NOMO-1 treated with DMSO at 0.1 percent for 48 hours (cell line): ENCODE measurements at regions not wholly inside any gene's neighbourhood (a gene's known extent, or its start where the extent isn't known, plus 50 kb on each side); places are given as distances from the start of the nearest gene placed in this dataset.
"Not testable (repeated sequence)": the region's sequence is repeated elsewhere in the genome, so short reads cannot be mapped to it uniquely, and the experiment has no call there.

ENCODE experiments used
- DNase-seq: peaks from one replicate; lab custom pipeline; 2025; ENCODE audit not compliant: unreplicated experiment; lab: John Stamatoyannopoulos, UW

DNA sequence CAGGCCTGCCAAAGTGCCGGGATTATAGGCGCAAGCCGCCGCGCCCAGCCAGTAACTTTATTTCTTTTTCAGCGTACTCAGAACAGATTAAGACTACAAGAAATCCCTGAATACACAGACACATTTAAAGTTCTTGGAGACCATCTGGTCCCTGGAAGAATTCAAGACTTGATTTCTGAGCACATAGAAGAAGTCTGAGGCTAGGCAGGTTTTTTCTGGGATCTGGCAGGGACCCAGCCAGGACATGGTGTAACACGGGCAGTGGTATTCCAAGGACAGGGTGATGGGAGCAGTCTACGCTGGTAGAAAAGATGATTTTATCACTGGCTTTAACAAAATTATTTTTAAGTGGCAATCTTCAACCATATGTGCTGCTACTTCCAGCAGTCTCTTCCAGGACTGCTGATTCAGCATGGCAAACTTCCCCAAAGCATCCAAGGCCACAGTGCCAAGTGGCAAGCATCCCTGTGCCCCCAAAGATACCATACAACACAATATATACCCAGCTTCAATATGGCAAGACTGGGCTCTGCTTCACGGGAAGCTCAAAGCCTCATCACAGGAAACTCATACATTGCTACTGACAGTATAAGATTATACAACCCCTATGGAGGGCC, 105.2 kb upstream of the OR5AK2 start:
- no peak for DNase-seq

- DNase-seq = no peak
Observed at GRCh38 chr11:56876621-56877275, 112.0 kb upstream of the OR5AK2 start.

DNA sequence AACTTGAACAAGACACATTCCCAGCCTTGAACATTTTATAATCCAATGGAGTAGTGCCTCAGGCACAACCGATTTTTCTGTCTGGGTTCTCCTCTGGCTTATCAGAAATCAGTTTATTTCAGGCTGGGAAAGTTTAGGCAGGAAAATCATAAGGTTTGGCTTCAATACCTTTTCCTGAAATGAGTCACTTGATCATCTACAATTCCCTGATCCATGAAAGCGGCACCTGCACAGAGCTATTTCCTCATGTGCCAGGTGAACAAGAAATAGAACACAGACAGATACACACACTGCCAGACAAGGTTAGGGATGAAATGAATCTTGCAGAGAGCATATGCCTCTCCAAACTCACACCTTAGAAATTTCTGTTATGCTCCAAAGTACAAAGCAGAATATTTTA, 106.7 kb upstream of the OR9G4 start:
- no peak for DNase-seq

DNA sequence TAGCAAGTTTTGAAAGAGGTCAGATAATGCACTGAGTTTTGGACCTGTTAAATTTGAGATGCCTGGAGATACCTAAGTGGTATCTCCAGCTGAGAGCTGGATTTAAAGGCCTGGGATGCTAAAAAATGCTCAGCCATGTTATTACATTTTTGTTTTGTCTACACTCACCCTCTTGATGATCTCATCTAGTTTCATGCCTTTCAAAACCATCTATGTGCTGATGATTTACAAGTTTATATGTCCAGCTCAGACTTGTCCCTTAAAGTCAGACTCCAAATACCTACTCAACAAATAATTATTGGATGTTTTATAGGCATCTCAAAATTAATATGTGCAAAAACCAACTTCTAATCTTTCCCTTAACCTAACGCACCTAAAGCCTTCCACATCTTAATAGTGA, 103.6 kb upstream of the OR9G4 start:
- DNase-seq = no peak

- no peak for DNase-seq
Observed at GRCh38 chr11:56849852-56850251, 101.4 kb upstream of the OR9G4 start.

DNA sequence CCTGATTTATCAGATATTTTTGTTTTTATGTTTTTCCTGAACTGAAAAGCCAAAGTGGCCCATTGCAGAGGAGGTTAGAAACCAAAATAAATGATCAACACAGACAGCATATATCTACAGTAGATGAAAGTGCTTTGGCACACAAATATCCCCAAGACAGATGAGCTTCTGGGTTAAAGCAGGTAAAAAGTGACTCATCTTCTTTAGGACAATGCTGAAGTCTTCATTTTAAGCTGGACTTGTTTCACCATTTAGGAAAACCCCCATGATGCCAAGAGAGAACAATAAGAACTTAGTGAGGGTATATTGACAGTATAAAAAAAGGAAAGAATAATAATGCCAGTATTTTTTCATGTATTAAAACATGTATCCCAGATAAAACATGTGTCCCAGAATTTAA, 100.8 kb upstream of the OR9G4 start:
- DNase-seq = no peak

DNA sequence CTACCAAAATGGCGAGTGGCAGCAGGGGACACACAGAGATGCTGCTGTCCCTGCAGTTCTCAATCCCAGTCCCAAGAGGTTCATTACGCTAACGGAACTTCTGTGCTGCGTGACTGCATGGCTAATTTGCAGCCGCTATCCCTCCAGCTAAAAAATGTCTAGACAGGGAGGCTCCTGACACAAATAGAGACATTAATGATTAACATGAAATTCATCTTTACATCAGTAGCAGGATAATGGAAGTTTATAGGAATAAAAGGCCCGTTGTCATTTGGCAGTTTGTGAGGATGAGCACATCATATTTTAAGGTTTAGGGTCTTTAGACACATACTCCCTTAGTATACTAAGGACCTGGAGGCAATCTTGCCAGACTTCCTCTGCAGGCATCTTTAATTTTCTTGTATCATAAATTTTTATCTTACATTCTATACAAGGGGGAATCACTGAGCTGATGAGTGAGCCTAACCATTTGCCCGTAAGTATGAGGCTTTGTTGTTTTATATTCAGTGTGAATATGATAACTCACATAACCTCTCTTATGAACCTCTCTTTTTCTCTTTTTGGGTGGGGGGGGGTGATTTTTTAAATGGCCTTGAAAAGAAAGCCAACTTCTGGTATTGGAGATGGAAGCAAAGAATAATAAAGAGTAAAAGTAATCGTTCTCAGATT, 99.8 kb upstream of the OR9G4 start:
- DNase-seq = no peak

DNA sequence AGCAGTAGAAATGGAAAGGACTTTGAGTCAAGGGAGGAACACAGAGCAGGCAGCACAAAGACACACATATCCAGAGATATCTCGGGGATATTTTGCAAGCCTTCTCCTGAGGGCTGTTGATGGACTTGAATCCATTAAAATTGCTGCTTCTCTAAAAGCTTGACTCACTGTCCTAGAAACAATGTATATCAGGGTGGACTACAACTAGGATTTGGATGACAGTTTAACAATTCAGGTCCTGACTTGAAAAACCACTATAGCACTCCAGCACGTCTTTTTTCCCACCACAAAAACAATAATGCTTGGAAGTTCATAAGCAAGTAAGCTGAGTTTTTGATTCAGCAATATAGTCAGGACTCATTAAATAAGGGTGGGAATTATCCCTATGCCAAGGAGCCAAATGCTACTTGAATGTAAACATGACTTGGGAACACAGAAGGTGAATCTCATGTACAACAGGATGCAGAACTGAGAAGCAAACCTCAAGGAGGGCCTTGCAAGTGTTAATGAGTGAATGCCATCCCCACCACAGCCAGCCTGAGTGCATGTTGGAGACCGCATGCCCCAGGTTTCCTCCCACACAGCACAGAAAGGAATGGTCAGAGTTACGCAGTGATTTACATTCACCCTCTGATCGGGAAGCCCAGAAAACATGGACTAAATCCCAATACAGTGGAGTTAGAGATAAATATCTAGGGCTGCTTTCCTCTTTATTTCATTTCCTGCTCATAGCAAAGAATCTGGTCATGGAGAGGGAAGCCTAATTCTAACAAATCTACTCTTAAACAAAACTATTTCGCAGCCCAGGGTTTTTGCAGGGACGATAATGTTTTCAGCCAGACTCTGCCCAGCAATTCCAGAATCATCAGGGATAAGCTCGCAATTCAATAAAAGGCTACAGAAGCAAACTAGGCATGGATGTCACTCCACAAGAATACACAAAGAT, 98.4 kb upstream of the OR9G4 start:
- no peak for DNase-seq

- DNase-seq = no peak
Observed at GRCh38 chr11:56845121-56845732, 96.7 kb upstream of the OR9G4 start.

DNA sequence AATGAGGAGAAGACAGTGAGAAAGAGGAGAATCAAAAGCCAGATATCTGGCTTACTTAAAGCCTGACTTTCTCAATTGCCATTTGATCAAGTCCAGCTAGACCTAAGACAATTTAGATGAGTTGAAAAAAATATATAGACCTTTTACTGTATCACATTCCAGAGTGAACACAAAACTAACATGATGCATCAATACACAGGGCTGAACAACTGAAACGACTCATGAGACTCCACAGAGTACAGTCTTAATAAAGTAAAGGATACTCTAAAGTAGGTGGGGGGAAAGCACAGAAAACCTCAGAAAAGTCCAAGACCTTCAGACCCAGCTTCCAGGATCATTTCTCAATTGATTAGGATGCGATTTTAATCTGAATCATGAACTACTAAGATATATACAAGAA, 95.3 kb upstream of the OR9G4 start:
- no peak for DNase-seq

DNA sequence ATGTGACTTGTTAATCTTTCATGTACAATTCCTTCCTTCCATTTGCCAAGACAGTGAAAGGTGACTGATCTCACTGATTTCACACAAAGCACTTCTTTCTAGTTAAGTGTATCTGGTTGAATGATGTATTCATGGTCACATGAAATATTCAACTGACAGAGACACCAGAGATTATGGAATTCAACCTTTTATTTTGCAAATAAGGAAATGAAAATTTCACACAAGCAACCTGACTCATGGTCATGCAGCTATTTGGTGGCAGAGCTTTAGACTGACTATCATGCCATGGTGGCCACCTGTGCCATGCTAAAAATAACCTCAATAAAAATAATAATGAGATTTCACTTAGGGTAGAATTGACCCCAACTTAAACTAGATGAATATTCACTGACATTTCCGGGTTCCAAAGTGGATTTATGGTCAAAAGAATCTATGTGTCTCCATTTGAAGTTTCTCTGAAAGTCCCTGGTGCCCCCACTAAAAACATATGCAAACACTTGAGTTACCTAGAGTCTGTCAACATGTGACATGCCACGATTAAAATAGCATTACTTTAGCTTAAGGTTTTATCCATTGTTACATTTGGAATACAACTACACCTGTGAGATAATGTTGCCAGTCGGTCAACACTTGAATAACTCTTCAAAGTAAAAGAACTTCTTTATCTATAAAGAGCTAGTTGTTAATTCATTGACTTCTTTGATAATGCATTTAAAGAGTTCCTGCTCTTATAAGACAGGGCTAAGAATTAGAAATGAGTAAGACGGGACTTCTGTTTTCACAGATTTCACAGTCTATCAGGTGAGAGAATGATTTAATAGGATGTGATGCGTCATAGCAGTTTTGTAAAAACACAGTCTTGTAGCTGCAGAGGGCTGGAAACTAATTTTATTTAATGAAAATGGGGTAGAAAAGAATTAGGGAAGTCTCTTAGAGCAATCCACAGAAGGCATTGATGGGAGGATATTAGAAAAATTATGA, 94.6 kb upstream of the OR9G4 start:
- DNase-seq = peak; percentile 15

GRCh38 chr11:56841210-56841810, 92.8 kb upstream of the OR9G4 start:
- peak; percentile 52 for DNase-seq

DNA sequence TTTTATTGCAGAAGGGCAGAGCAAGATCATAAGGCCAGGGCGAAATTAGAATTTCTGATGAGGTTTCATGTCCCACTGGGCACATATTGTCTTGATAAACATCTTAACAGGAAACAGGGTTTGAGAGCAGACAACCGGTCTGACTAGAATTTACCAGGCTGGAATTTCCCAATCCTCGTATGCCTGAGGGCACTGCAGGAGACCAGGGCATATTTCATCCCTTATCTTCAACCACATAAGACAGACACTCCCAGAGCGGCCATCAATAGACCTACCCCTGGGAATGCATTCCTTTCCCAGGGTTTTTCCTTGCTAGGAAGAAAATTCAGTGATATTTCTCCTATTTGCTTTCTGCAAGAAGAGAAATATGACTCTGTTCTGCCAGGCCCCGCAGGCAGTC, 78.9 kb upstream of the OR9G4 start:
- not testable (repeated sequence) for DNase-seq

DNA sequence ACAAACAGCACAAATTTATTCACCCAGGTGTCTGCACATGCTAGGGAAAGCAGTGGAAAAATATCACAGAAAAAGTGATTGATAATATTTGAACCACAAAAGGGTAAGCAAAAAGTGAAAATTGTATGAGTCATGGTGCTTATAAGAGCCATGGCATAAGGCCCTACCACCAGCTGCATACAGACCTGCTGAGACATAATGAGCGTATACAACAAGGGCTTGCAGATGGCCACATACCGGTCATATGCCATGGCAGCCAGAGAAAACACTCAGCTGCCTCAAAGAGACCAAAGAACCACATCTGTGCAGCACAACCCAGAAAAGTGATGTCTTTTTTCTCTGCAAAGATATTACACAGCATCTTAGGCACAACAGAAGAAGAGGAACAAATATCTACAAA, 71.4 kb upstream of the OR9G4 start:
- no peak for DNase-seq

- no peak for DNase-seq
Observed at GRCh38 chr11:56817661-56818060, 69.2 kb upstream of the OR9G4 start.

DNA sequence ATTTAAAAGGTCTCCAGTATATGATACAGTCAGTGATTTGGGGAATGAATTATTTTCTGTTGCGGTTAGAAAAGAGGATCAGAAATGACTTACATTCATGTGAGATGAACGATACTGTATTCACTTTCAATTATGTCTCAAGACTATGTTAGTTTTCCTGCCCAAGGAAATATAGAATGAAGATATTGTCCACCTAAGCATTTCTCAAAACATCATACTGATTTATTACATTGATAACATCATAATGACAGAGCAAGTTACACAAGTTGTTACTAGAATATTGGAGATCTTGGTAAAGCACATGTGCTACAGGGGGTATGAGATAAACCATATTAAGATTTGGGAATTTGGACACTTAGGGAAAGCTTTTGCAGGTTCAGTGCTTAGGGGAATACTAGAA, 67.8 kb upstream of the OR9G4 start:
- no peak for DNase-seq

- no peak for DNase-seq
Observed at GRCh38 chr11:56808326-56808725, 59.8 kb upstream of the OR9G4 start.

DNA sequence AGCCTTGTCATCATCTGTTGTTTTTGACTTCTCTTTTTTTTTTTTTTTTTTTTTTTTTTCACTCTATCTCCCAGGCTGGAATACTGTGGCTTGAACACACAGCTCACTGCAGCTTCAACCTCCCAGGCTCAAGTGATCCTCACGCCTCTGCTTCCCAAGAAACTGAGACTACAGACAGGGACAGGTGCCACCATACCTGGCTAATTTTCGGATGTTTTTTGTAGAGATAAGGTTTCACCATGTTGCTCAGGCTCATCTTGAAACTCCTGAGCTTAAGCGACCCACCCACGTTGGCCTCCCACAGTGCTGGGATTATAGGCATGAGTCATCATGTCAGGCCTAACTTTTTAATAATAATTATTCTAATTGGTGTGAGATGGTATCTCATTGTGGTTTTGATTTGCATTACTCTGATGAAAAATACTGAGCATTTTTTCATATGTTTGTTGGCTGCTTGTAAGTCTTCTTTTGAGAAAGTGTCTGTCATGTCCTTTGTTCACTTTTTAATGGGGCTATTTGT, 51.3 kb upstream of the OR9G4 start:
- no peak for DNase-seq
